ENCODE measurements at regions not wholly inside any gene's neighbourhood (a gene's known extent, or its start where the extent isn't known, plus 50 kb on each side); places are given as distances from the start of the nearest gene placed in this dataset.

DNA sequence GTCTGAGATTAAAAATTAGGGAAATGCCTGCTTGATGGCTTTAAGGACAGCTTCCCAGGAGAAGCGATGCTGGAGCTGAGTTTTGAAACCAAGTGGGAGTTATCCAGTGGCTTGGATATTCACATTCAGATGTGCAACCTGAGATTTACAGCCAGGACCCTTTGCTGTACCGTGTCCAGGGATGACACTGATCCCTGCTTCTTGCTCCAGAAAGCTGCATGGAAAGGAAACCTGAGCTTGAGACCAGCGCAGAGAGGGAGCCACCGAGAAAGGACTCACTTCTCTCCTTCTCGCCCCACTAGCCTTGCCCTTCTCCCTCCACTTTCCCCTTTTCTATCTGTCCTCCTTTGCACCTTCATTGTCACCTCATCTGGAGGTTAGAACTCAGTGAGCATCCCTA is 254.5 kb upstream of the PPARGC1A start (continued):
- TF ChIP-seq BCL3 (IDR thresholded peaks at IDR 0.05) (no peak), NPAS2 (CRISPR knock-in tag; IDR thresholded peaks at IDR 0.05; ENCODE audit: borderline replicate concordance) (no peak), JUNB (IDR thresholded peaks at IDR 0.05) (no peak), FOXS1 (CRISPR knock-in tag; IDR thresholded peaks at IDR 0.05) (no peak)

DNA sequence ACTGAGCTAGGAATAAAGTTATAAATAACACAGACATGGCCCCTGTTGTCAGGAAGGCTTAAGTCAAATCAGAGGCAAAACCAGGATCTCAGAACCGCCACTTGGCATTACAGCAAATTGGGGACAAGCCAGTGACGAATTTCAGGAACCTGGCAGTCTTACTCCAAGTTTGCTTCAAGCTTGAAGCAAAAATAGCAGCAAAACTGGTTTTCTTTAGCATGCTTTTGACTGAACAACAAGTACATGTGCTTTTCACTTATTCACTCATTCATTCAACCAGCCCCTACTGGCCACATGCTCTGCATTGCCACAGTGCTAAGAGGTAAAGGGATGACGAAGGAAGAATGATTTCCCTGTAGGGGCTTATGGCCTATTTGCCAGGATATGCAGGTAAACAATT is 253.9 kb upstream of the PPARGC1A start:
- CTCF ChIA-PET = no interaction called here

DNA sequence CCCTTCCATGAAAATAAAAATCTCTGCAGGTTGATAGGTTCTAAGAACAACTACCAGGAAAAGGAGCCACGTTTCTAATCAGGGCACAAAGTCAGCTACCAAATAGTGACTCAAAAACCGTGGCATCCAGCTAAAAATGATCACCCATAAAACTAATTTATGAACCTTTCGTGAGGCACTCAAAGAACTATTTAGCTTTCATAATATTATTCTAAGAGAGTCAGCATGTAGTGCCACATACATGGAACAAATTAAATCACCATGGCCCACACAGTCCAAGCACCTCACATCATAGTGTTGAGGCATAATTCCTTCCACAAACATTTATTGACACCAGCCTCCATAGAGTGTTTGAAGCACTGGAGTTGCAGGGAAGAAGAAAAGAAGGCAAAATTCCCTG is 252.0 kb upstream of the PPARGC1A start:
- 10% methylated on average over 3 of the region's 3 CpGs for WGBS (ENCODE audit: missing lambda C conversion rate)
- FAIRE-seq (no peak), DNase-seq (ENCODE audit: low read depth in 1 of 2, low spot score in 1 of 2) (no peak), ATAC-seq (no peak)
- Histone ChIP-seq H3K27ac (no peak overlapping the region), H3K4me3 (no peak overlapping the region), H3K4me1 (no peaks in the 10 kb centered on the region), H3K9me3 (no peaks in the 10 kb centered on the region), H3K4me2 (no peak overlapping the region)
- TF ChIP-seq MAZ (IDR thresholded peaks at IDR 0.05; ENCODE audit: borderline replicate concordance, low read depth, low read length) (no peak), TP53 (CRISPR knock-in tag; IDR thresholded peaks at IDR 0.05) (no peak), KDM1A (IDR thresholded peaks at IDR 0.05; ENCODE audit: low read depth) (no peak), JUNB (IDR thresholded peaks at IDR 0.05) (no peak), NR3C1 (IDR thresholded peaks at IDR 0.05) (no peak), RAD21 (conservative IDR thresholded peaks at IDR 0.05 in 1 of 2, IDR thresholded peaks at IDR 0.05 in 1 of 2) (no peak), CHD4 (IDR thresholded peaks at IDR 0.05; ENCODE audit: borderline replicate concordance) (no peak), RNF2 (IDR thresholded peaks at IDR 0.05; ENCODE audit: borderline replicate concordance, low read depth) (no peak), POLR2A (IDR thresholded peaks at IDR 0.05; ENCODE audit: low read length) (no peak), TFCP2L1 (CRISPR knock-in tag; IDR thresholded peaks at IDR 0.05) (no peak), SMC3 (IDR thresholded peaks at IDR 0.05) (no peak)
- TF ChIP-seq, protein P1, sequence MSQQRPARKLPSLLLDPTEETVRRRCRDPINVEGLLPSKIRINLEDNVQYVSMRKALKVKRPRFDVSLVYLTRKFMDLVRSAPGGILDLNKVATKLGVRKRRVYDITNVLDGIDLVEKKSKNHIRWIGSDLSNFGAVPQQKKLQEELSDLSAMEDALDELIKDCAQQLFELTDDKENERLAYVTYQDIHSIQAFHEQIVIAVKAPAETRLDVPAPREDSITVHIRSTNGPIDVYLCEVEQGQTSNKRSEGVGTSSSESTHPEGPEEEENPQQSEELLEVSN (IDR thresholded peaks at IDR 0.05; ENCODE audit: borderline replicate concordance, low read depth) = no peak
- TF ChIP-seq, protein P2, sequence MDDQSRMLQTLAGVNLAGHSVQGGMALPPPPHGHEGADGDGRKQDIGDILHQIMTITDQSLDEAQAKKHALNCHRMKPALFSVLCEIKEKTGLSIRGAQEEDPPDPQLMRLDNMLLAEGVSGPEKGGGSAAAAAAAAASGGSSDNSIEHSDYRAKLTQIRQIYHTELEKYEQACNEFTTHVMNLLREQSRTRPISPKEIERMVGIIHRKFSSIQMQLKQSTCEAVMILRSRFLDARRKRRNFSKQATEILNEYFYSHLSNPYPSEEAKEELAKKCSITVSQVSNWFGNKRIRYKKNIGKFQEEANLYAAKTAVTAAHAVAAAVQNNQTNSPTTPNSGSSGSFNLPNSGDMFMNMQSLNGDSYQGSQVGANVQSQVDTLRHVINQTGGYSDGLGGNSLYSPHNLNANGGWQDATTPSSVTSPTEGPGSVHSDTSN (IDR thresholded peaks at IDR 0.05) = no peak
- TF ChIP-seq, protein P3, sequence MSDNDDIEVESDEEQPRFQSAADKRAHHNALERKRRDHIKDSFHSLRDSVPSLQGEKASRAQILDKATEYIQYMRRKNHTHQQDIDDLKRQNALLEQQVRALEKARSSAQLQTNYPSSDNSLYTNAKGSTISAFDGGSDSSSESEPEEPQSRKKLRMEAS (IDR thresholded peaks at IDR 0.05) = no peak
- TF ChIP-seq, protein P4, sequence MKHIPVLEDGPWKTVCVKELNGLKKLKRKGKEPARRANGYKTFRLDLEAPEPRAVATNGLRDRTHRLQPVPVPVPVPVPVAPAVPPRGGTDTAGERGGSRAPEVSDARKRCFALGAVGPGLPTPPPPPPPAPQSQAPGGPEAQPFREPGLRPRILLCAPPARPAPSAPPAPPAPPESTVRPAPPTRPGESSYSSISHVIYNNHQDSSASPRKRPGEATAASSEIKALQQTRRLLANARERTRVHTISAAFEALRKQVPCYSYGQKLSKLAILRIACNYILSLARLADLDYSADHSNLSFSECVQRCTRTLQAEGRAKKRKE (CRISPR knock-in tag; IDR thresholded peaks at IDR 0.05; ENCODE audit: low read depth) = no peak
- POLR2A ChIA-PET = no interaction called here
- CTCF ChIA-PET = no interaction called here

More for the DNA sequence above, 253.9 kb upstream of the PPARGC1A start:
- WGBS (ENCODE audit: missing lambda C conversion rate) = 3% methylated on average over 3 of the region's 3 CpGs
- FAIRE-seq (no peak), DNase-seq (ENCODE audit: low read depth in 1 of 2, low spot score in 1 of 2) (no peak), ATAC-seq (no peak)
- POLR2A ChIA-PET = no interaction called here
- Histone ChIP-seq H3K4me3 (no peak overlapping the region), H3K9me3 (no peaks in the 10 kb centered on the region), H3K27ac (no peak overlapping the region), H3K4me1 (no peaks in the 10 kb centered on the region), H3K4me2 (no peak overlapping the region)
- no peak for TF ChIP-seq ZC3H11A (IDR thresholded peaks at IDR 0.05)
- TF ChIP-seq RARB (CRISPR knock-in tag; IDR thresholded peaks at IDR 0.05) = no peak
- TF ChIP-seq POLR2A (IDR thresholded peaks at IDR 0.05; ENCODE audit: low read length) = no peak

- no peak overlapping the region for H3K4me3 ChIP-seq
- no peaks in the 10 kb centered on the region for H3K9me3 ChIP-seq
- POLR2A ChIA-PET = no interaction called here
- ATAC-seq (no peak), DNase-seq (ENCODE audit: low read depth in 1 of 2, low spot score in 1 of 2) (no peak), FAIRE-seq (no peak)
- no peak overlapping the region for H3K4me2 ChIP-seq
- no peak overlapping the region for H3K27ac ChIP-seq
- no peaks in the 10 kb centered on the region for H3K4me1 ChIP-seq
- WGBS (ENCODE audit: missing lambda C conversion rate) = 21% methylated on average over 3 of the region's 3 CpGs
- CTCF ChIA-PET = no interaction called here
- TF ChIP-seq HOXB5 (CRISPR knock-in tag; IDR thresholded peaks at IDR 0.05) (no peak), CTCF (IDR thresholded peaks at IDR 0.05) (no peak), KDM5A (IDR thresholded peaks at IDR 0.05) (no peak), ZNF302 (CRISPR knock-in tag; IDR thresholded peaks at IDR 0.05) (no peak), RNF2 (IDR thresholded peaks at IDR 0.05; ENCODE audit: borderline replicate concordance, low read depth) (no peak), PHF8 (IDR thresholded peaks at IDR 0.05; ENCODE audit: borderline replicate concordance, low read depth) (no peak), HOXA7 (CRISPR knock-in tag; IDR thresholded peaks at IDR 0.05) (no peak), RAD21 (conservative IDR thresholded peaks at IDR 0.05 in 1 of 2, IDR thresholded peaks at IDR 0.05 in 1 of 2) (no peak)
- TF ChIP-seq, protein P5, sequence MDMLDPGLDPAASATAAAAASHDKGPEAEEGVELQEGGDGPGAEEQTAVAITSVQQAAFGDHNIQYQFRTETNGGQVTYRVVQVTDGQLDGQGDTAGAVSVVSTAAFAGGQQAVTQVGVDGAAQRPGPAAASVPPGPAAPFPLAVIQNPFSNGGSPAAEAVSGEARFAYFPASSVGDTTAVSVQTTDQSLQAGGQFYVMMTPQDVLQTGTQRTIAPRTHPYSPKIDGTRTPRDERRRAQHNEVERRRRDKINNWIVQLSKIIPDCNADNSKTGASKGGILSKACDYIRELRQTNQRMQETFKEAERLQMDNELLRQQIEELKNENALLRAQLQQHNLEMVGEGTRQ (IDR thresholded peaks at IDR 0.05) = no peak
Measured at GRCh38 chr4:24140892-24141291, 251.0 kb upstream of the PPARGC1A start.

Measured in A549 (cell line).